ENCODE measurements at regions not wholly inside any gene's neighbourhood (a gene's known extent, or its start where the extent isn't known, plus 50 kb on each side); places are given as distances from the start of the nearest gene placed in this dataset.

DNA sequence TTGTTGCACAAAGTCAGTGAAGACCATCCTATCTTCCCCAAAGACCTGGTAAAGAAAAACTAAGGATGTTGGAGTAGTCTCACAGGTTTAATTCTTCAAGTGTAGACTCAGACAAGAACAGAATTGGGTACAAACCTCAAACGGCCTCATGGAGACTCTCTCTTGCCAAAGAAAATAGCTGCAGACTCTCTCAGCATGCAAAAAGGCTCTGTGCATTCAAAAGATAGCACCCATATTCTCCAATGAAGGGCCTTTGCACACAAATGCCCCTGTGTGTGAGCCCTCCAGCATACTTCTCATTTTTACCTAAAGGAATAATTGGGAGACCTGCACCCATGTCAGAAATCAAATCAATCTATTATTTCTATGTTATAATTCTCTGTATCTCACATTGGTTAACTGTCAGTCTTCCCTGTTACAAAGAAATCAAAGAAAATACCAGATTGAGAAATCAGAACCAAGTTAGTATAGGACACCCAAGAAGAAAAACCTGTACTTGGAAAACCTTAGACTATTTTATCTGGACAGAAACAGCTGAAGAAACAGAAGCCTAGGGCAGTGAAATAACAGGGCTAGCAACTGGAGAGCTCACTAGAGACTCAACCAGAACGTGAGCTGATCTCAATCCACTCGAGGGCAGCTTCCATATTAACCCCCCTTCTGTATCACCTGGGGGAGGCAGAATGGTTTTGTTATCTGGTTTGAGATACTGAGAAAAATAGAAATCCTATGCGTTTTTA, 134.7 kb upstream of the DNAJC10 start:
- Histone ChIP-seq H3K27me3 (replicated peaks; ENCODE audit: insufficient read depth, low read length) (no peaks in the 10 kb centered on the region), H3K4me2 (ENCODE audit: low read depth, low read length) (no peak overlapping the region), H3K4me1 (ENCODE audit: low read length) (no peaks in the 10 kb centered on the region), H4K20me1 (ENCODE audit: insufficient read depth, low read length) (no peaks in the 10 kb centered on the region), H3K9me3 (replicated peaks; ENCODE audit: insufficient read depth, low read length) (no peaks in the 10 kb centered on the region), H3K4me3 (ENCODE audit: low read length) (no peak overlapping the region), H3K27ac (ENCODE audit: low read length) (no peak overlapping the region), H3K9me2 (replicated peaks; ENCODE audit: insufficient read depth, low read length) (no peaks in the 10 kb centered on the region), H3K9ac (ENCODE audit: low read length) (no peak overlapping the region), H3F3A (ENCODE audit: insufficient read depth, low read length) (no peaks in the 10 kb centered on the region), H2AFZ (ENCODE audit: low read length) (no peak overlapping the region), H3K79me2 (ENCODE audit: low read length) (no peaks in the 10 kb centered on the region), H3K36me3 (replicated peaks; ENCODE audit: insufficient read depth, low read length) (no peaks in the 10 kb centered on the region)
- DNase-seq = no peak
- no peak for TF ChIP-seq EZH2phosphoT487 (IDR thresholded peaks at IDR 0.05; ENCODE audit: low read length)

GRCh38 chr2:182584462-182584861, 131.6 kb upstream of the DNAJC10 start:
- H3K36me3 ChIP-seq (replicated peaks; ENCODE audit: insufficient read depth, low read length) = no peaks in the 10 kb centered on the region
- H3F3A ChIP-seq (ENCODE audit: insufficient read depth, low read length) = no peaks in the 10 kb centered on the region
- no peak overlapping the region for H3K4me3 ChIP-seq (ENCODE audit: low read length)
- no peaks in the 10 kb centered on the region for H3K79me2 ChIP-seq (ENCODE audit: low read length)
- DNase-seq = no peak
- no peak overlapping the region for H2AFZ ChIP-seq (ENCODE audit: low read length)
- H3K9me3 ChIP-seq (replicated peaks; ENCODE audit: insufficient read depth, low read length) = no peaks in the 10 kb centered on the region
- H3K4me2 ChIP-seq (ENCODE audit: low read depth, low read length) = no peak overlapping the region
- no peak for TF ChIP-seq EZH2phosphoT487 (IDR thresholded peaks at IDR 0.05; ENCODE audit: low read length)
- TF ChIP-seq EZH2 (optimal IDR thresholded peaks at IDR 0.05; ENCODE audit: low read depth, low read length) = no peak
- TF ChIP-seq, protein P1, sequence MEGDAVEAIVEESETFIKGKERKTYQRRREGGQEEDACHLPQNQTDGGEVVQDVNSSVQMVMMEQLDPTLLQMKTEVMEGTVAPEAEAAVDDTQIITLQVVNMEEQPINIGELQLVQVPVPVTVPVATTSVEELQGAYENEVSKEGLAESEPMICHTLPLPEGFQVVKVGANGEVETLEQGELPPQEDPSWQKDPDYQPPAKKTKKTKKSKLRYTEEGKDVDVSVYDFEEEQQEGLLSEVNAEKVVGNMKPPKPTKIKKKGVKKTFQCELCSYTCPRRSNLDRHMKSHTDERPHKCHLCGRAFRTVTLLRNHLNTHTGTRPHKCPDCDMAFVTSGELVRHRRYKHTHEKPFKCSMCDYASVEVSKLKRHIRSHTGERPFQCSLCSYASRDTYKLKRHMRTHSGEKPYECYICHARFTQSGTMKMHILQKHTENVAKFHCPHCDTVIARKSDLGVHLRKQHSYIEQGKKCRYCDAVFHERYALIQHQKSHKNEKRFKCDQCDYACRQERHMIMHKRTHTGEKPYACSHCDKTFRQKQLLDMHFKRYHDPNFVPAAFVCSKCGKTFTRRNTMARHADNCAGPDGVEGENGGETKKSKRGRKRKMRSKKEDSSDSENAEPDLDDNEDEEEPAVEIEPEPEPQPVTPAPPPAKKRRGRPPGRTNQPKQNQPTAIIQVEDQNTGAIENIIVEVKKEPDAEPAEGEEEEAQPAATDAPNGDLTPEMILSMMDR (IDR thresholded peaks at IDR 0.05; ENCODE audit: low read length) = no peak
- no peaks in the 10 kb centered on the region for H4K20me1 ChIP-seq (ENCODE audit: insufficient read depth, low read length)
- H3K9me2 ChIP-seq (replicated peaks; ENCODE audit: insufficient read depth, low read length) = no peaks in the 10 kb centered on the region
- no peak overlapping the region for H3K9ac ChIP-seq (ENCODE audit: low read length)
- H3K4me1 ChIP-seq (ENCODE audit: low read length) = no peaks in the 10 kb centered on the region
- no peak overlapping the region for H3K27ac ChIP-seq (ENCODE audit: low read length)
- no peaks in the 10 kb centered on the region for H3K27me3 ChIP-seq (replicated peaks; ENCODE audit: insufficient read depth, low read length)

DNA sequence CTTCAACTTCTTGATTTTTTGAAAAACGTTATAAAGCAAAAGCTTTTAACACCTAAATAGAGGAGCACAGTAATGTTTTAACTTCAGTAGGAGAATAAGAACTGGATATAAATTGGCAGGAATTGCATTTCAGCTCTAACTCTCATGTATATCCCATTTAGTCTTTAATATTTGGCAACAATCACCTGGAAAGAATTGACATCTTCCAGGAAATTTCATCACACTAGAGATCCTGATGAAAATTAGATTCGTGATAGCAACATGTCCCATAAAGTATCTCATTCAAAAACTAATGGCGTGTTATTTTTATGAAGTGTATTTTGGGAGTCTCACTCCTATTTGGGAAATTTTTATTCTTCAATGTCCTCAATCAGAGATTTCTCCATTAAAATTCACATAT, 131.1 kb upstream of the DNAJC10 start:
- TF ChIP-seq EZH2phosphoT487 (IDR thresholded peaks at IDR 0.05; ENCODE audit: low read length) = no peak
- Histone ChIP-seq H3K4me2 (ENCODE audit: low read depth, low read length) (no peak overlapping the region), H3K27ac (ENCODE audit: low read length) (no peak overlapping the region)

GRCh38 chr2:182585430-182585829, 130.6 kb upstream of the DNAJC10 start:
- no peaks in the 10 kb centered on the region for H3K4me1 ChIP-seq (ENCODE audit: low read length)
- TF ChIP-seq, protein P1 (IDR thresholded peaks at IDR 0.05; ENCODE audit: low read length) = no peak
- TF ChIP-seq EZH2 (optimal IDR thresholded peaks at IDR 0.05; ENCODE audit: low read depth, low read length) (no peak), EZH2phosphoT487 (IDR thresholded peaks at IDR 0.05; ENCODE audit: low read length) (no peak)
- H2AFZ ChIP-seq (ENCODE audit: low read length) = no peak overlapping the region
- H3K27ac ChIP-seq (ENCODE audit: low read length) = no peak overlapping the region
- no peak overlapping the region for H3K9ac ChIP-seq (ENCODE audit: low read length)
- H3F3A ChIP-seq (ENCODE audit: insufficient read depth, low read length) = no peaks in the 10 kb centered on the region
- H3K9me3 ChIP-seq (replicated peaks; ENCODE audit: insufficient read depth, low read length) = no peaks in the 10 kb centered on the region
- H3K36me3 ChIP-seq (replicated peaks; ENCODE audit: insufficient read depth, low read length) = no peaks in the 10 kb centered on the region
- no peaks in the 10 kb centered on the region for H3K9me2 ChIP-seq (replicated peaks; ENCODE audit: insufficient read depth, low read length)
- H4K20me1 ChIP-seq (ENCODE audit: insufficient read depth, low read length) = no peaks in the 10 kb centered on the region
- DNase-seq = no peak
- no peak overlapping the region for H3K4me2 ChIP-seq (ENCODE audit: low read depth, low read length)
- H3K27me3 ChIP-seq (replicated peaks; ENCODE audit: insufficient read depth, low read length) = no peaks in the 10 kb centered on the region
- H3K79me2 ChIP-seq (ENCODE audit: low read length) = no peaks in the 10 kb centered on the region
- no peak overlapping the region for H3K4me3 ChIP-seq (ENCODE audit: low read length)

More for the DNA sequence above, 131.1 kb upstream of the DNAJC10 start:
- Histone ChIP-seq H2AFZ (ENCODE audit: low read length) (no peak overlapping the region), H3F3A (ENCODE audit: insufficient read depth, low read length) (no peaks in the 10 kb centered on the region), H3K9me2 (replicated peaks; ENCODE audit: insufficient read depth, low read length) (no peaks in the 10 kb centered on the region), H3K9me3 (replicated peaks; ENCODE audit: insufficient read depth, low read length) (no peaks in the 10 kb centered on the region), H3K4me3 (ENCODE audit: low read length) (no peak overlapping the region), H4K20me1 (ENCODE audit: insufficient read depth, low read length) (no peaks in the 10 kb centered on the region), H3K79me2 (ENCODE audit: low read length) (no peaks in the 10 kb centered on the region), H3K36me3 (replicated peaks; ENCODE audit: insufficient read depth, low read length) (no peaks in the 10 kb centered on the region), H3K9ac (ENCODE audit: low read length) (no peak overlapping the region), H3K4me1 (ENCODE audit: low read length) (no peaks in the 10 kb centered on the region), H3K27me3 (replicated peaks; ENCODE audit: insufficient read depth, low read length) (no peaks in the 10 kb centered on the region)
- DNase-seq = no peak

Measured in MM.1S (cell line).